Dermis blood vessel endothelial cell (primary cell): ENCODE measurements at regions not wholly inside any gene's neighbourhood (a gene's known extent, or its start where the extent isn't known, plus 50 kb on each side); places are given as distances from the start of the nearest gene placed in this dataset.
"Not testable (repeated sequence)": the region's sequence is repeated elsewhere in the genome, so short reads cannot be mapped to it uniquely, and the experiment has no call there.

ENCODE experiments used
- DNase-seq: peaks from one replicate; pipeline ENCODE4 v3.0.0; 2010

- DNase-seq, result no peak
Measured at GRCh38 chr14:89486961-89487360, 69.9 kb upstream of the FOXN3 start.

- DNase-seq, result no peak
Measured at GRCh38 chr14:89486505-89486904, 69.5 kb upstream of the FOXN3 start.

GRCh38 chr14:89485264-89485663 lies 68.2 kb upstream of the FOXN3 start:
- DNase-seq, result no peak

GRCh38 chr14:89484051-89484844 lies 67.2 kb upstream of the FOXN3 start:
- no peak for DNase-seq

GRCh38 chr14:89481196-89481595 lies 64.2 kb upstream of the FOXN3 start:
- DNase-seq, result no peak

GRCh38 chr14:89480278-89480677 lies 63.2 kb upstream of the FOXN3 start:
- no peak for DNase-seq

GRCh38 chr14:89479802-89480201 lies 62.8 kb upstream of the FOXN3 start:
- DNase-seq, result no peak

GRCh38 chr14:89477391-89477790 lies 60.4 kb upstream of the FOXN3 start:
- no peak for DNase-seq

- DNase-seq, result no peak
Measured at GRCh38 chr14:89476354-89476896, 59.4 kb upstream of the FOXN3 start.

- no peak for DNase-seq
Measured at GRCh38 chr14:89474464-89474863, 57.4 kb upstream of the FOXN3 start.

GRCh38 chr14:89473989-89474388 lies 57.0 kb upstream of the FOXN3 start:
- no peak for DNase-seq

- DNase-seq, result no peak
Measured at GRCh38 chr14:89473569-89473968, 56.5 kb upstream of the FOXN3 start.

GRCh38 chr14:89470401-89470800 lies 53.4 kb upstream of the FOXN3 start:
- DNase-seq, result no peak

- DNase-seq, result no peak
Measured at GRCh38 chr14:89469210-89470198, 52.5 kb upstream of the FOXN3 start.

- no peak for DNase-seq
Measured at GRCh38 chr14:89468566-89468965, 51.5 kb upstream of the FOXN3 start.

- DNase-seq, result not testable (repeated sequence)
Measured at GRCh38 chr14:89468030-89468429, 51.0 kb upstream of the FOXN3 start.

- DNase-seq, result no peak
Measured at GRCh38 chr14:89466944-89467343, 49.9 kb upstream of the FOXN3 start.
